CD14-positive monocyte (primary cell): ENCODE measurements at regions not wholly inside any gene's neighbourhood (a gene's known extent, or its start where the extent isn't known, plus 50 kb on each side); places are given as distances from the start of the nearest gene placed in this dataset.

ENCODE experiments used
- DNase-seq, 3 donors: peaks; one replicate each; pipeline ENCODE4 v3.0.0-alpha.2; 2011 to 2022
- H2AFZ ChIP-seq: 2 replicates; pipeline ENCODE4 v1.6.0; 2012; ENCODE audit warnings: mild to moderate bottlenecking, low read depth, low read length, inconsistent platforms; ENCODE audit not compliant: insufficient read depth, poor library complexity, severe bottlenecking
- H3K27ac ChIP-seq, 2 donors: 1 replicate in 1 of 2; 2 replicates in 1 of 2; pipeline ENCODE4 v1.5.1; 2012 to 2013; ENCODE audit warnings: low read length in 2 of 2, control low read depth in 1 of 2, inconsistent platforms in 1 of 2, low read depth in 1 of 2, mild to moderate bottlenecking in 1 of 2
- H3K27me3 ChIP-seq, 2 donors: one replicate each; pipeline versions ENCODE4 v1.6.0 to v1.6.1; 2011 to 2013; ENCODE audit warnings: low read length in 2 of 2; ENCODE audit not compliant: control insufficient read depth in 2 of 2, insufficient read depth in 2 of 2
- H3K36me3 ChIP-seq, 2 donors: replicated peaks in 1 of 2; 1 replicate in 1 of 2; 2 replicates in 1 of 2; pipeline versions ENCODE4 v1.5.1 to v1.6.1; 2012 to 2013; ENCODE audit warnings: low read length in 2 of 2, control low read depth in 1 of 2, inconsistent platforms in 1 of 2, mild to moderate bottlenecking in 1 of 2; ENCODE audit not compliant: insufficient read depth in 2 of 2, control insufficient read depth in 1 of 2
- H3K4me1 ChIP-seq, 2 donors: 1 replicate in 1 of 2; 2 replicates in 1 of 2; pipeline versions ENCODE4 v1.5.1 to v1.6.1; 2012 to 2013; ENCODE audit warnings: low read length in 2 of 2, control low read depth in 1 of 2, inconsistent platforms in 1 of 2, mild to moderate bottlenecking in 1 of 2, moderate library complexity in 1 of 2; ENCODE audit not compliant: insufficient read depth in 2 of 2, control insufficient read depth in 1 of 2
- H3K4me2 ChIP-seq: replicated peaks from 2 replicates; pipeline ENCODE3; 2012; ENCODE audit warnings: low read length, moderate library complexity, mild to moderate bottlenecking; ENCODE audit not compliant: poor library complexity, severe bottlenecking; ENCODE audit errors: extremely low read depth
- H3K4me3 ChIP-seq, 3 experiments: fragments of 200-600 bp in 1 of 3; sonication (generic) in 1 of 3; replicated peaks in 1 of 3; 1 replicate in 2 of 3; 2 replicates in 1 of 3; pipeline ENCODE4 v1.5.1; 2011 to 2013; ENCODE audit warnings: low read length in 3 of 3, mild to moderate bottlenecking in 3 of 3, control low read depth in 2 of 3, low read depth in 2 of 3, inconsistent platforms in 1 of 3, moderate library complexity in 1 of 3
- H3K79me2 ChIP-seq: 2 replicates; pipeline ENCODE4 v1.6.0; 2012; ENCODE audit warnings: mild to moderate bottlenecking, control low read depth, inconsistent platforms, low read length, moderate library complexity; ENCODE audit not compliant: insufficient read depth
- H3K9ac ChIP-seq: 2 replicates; pipeline ENCODE4 v1.6.0; 2017; ENCODE audit warnings: low read length, mild to moderate bottlenecking; ENCODE audit not compliant: insufficient read depth, poor library complexity, severe bottlenecking
- H3K9me3 ChIP-seq, 2 donors: replicated peaks in 1 of 2; 1 replicate in 1 of 2; 2 replicates in 1 of 2; pipeline versions ENCODE4 v1.5.1 to v1.6.1; 2012 to 2013; ENCODE audit warnings: low read length in 2 of 2, control low read depth in 1 of 2; ENCODE audit not compliant: control insufficient read depth in 1 of 2, insufficient read depth in 1 of 2
- H4K20me1 ChIP-seq: 2 replicates; pipeline ENCODE4 v1.6.0; 2012; ENCODE audit warnings: mild to moderate bottlenecking, low read length, control low read depth, moderate library complexity; ENCODE audit not compliant: insufficient read depth
- H3K27ac Mint-ChIP-seq, 7 donors: one replicate each; pipeline ENCODE4 v1.8.0; 2020; ENCODE audit warnings: mild to moderate bottlenecking in 7 of 7, mixed read lengths in 7 of 7, moderate library complexity in 6 of 7, inconsistent platforms in 2 of 7
- H3K27me3 Mint-ChIP-seq, 3 donors: one replicate each; pipeline ENCODE4 v1.8.0; 2021 to 2022; ENCODE audit warnings: low read depth in 3 of 3, mild to moderate bottlenecking in 3 of 3, mixed read lengths in 3 of 3, moderate library complexity in 3 of 3, inconsistent platforms in 1 of 3
- H3K36me3 Mint-ChIP-seq, 2 donors: one replicate each; pipeline ENCODE4 v1.8.0; 2020; ENCODE audit warnings: mixed read lengths in 2 of 2, inconsistent platforms in 1 of 2, mild to moderate bottlenecking in 1 of 2
- H3K4me1 Mint-ChIP-seq: one replicate; pipeline ENCODE4 v1.8.0; 2020; ENCODE audit warnings: mild to moderate bottlenecking, mixed read lengths
- H3K4me3 Mint-ChIP-seq, 2 donors: one replicate each; pipeline ENCODE4 v1.8.0; 2020; ENCODE audit warnings: mild to moderate bottlenecking in 2 of 2, mixed read lengths in 2 of 2, moderate library complexity in 1 of 2
- H3K9me3 Mint-ChIP-seq, 7 donors: one replicate each; pipeline ENCODE4 v1.8.0; 2020 to 2022; ENCODE audit warnings: mixed read lengths in 7 of 7, mild to moderate bottlenecking in 6 of 7, moderate library complexity in 6 of 7, inconsistent platforms in 2 of 7
- WGBS: methylation state at CpG from one replicate; pipeline ENCODE4 v1.1.5; 2013; ENCODE audit warnings: missing lambda C conversion rate; ENCODE audit not compliant: insufficient coverage; 5-methylcytosine and 5-hydroxymethylcytosine counted together
- intact Hi-C, 2 donors: fragments of 100-400 bp; cut with micrococcal nuclease; formaldehyde crosslinking; loops; one replicate each; pipeline versions ENCODE4 v1.15.0 to v1.15.1; 2023
- TF ChIP-seq, protein P1 (sequence below): fragments of 200-600 bp; IDR thresholded peaks from one replicate; pipeline ENCODE4 v1.8.0; 2022; ENCODE audit warnings: antibody characterized with exemption, mild to moderate bottlenecking

DNA sequence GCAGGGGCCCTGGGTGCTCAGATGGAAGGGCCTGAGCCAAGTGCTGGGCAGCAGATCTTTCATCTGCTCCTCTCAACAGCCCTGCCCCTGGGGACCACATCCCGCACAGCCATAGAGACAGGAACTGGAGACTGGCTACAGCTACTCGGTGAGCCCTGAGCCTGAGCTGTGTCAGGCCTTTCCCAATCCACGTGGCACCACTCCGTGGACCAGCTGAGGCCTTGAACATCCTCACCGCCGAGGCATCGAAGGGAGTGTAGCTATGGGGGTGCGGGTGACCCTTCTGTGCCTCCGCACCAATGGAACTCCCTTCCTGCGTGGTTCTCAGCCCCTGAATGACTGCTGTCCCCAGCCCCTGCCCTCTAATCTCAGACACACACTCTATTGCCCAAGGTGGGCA lies 362.7 kb upstream of the SHH start:
- Histone ChIP-seq H3K79me2 (no peaks in the 10 kb centered on the region), H3K4me3 (no peak overlapping the region), H3K4me2 (no peak overlapping the region), H3K9ac (no peak overlapping the region), H3K4me1 (peaks cover 0 to 4% of the 10 kb centered on the region in 2 donors), H2AFZ (no peak overlapping the region), H4K20me1 (no peaks in the 10 kb centered on the region), H3K9me3 (no peaks in the 10 kb centered on the region), H3K27me3 (no peaks in the 10 kb centered on the region), H3K36me3 (no peaks in the 10 kb centered on the region), H3K27ac (no peak overlapping the region)
- Mint-ChIP-seq H3K4me1 (peaks cover 8% of the 10 kb centered on the region), H3K36me3 (no peaks in the 10 kb centered on the region), H3K9me3 (peaks cover 0 to 3% (median 0%) of the 10 kb centered on the region in 7 donors), H3K27ac (no peak overlapping the region), H3K4me3 (no peak overlapping the region), H3K27me3 (peaks cover 4 to 7% (median 6%) of the 10 kb centered on the region in 3 donors)
- TF ChIP-seq, protein P1, sequence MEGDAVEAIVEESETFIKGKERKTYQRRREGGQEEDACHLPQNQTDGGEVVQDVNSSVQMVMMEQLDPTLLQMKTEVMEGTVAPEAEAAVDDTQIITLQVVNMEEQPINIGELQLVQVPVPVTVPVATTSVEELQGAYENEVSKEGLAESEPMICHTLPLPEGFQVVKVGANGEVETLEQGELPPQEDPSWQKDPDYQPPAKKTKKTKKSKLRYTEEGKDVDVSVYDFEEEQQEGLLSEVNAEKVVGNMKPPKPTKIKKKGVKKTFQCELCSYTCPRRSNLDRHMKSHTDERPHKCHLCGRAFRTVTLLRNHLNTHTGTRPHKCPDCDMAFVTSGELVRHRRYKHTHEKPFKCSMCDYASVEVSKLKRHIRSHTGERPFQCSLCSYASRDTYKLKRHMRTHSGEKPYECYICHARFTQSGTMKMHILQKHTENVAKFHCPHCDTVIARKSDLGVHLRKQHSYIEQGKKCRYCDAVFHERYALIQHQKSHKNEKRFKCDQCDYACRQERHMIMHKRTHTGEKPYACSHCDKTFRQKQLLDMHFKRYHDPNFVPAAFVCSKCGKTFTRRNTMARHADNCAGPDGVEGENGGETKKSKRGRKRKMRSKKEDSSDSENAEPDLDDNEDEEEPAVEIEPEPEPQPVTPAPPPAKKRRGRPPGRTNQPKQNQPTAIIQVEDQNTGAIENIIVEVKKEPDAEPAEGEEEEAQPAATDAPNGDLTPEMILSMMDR, result no peak
- 89% methylated on average over 10 of the region's 10 CpGs for WGBS
- intact Hi-C loops, result no loop called here
- no peak for DNase-seq

DNA sequence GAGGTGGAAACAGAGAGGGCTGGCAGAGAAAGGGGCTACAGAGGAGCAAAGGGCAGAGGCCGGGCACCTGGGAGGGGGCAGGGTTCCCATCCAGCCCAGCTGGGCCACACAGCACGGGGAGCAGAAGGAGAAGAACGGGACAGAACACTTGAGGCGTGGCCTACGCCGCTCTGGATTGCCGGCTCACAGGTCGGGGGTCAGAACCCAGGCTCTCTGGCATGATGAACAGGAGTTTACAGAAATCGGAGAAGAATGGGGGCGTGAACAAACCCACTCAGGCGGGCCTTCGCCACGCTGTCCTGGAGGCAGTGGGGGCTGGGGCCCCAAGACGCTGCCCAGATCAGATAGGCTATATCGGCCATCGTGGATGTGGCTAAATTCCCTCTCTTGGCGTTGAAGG lies 362.2 kb upstream of the SHH start:
- TF ChIP-seq, protein P1, result no peak
- no peak overlapping the region for H3K4me3 ChIP-seq
- H3K9me3 Mint-ChIP-seq, result peaks cover 0 to 3% (median 0%) of the 10 kb centered on the region in 7 donors
- no peaks in the 10 kb centered on the region for H3K79me2 ChIP-seq
- no peak overlapping the region for H3K4me3 Mint-ChIP-seq
- DNase-seq, result no peak
- no peaks in the 10 kb centered on the region for H4K20me1 ChIP-seq
- H3K9me3 ChIP-seq, result no peaks in the 10 kb centered on the region
- H3K27ac Mint-ChIP-seq, result no peak overlapping the region
- H3K36me3 ChIP-seq, result no peaks in the 10 kb centered on the region
- peaks cover 4 to 6% (median 5%) of the 10 kb centered on the region in 3 donors for H3K27me3 Mint-ChIP-seq
- WGBS, result 88% methylated on average over 12 of the region's 17 CpGs
- intact Hi-C loops, result no loop called here
- H3K36me3 Mint-ChIP-seq, result no peaks in the 10 kb centered on the region
- no peak overlapping the region for H2AFZ ChIP-seq
- no peak overlapping the region for H3K9ac ChIP-seq
- no peak overlapping the region for H3K4me2 ChIP-seq
- no peak overlapping the region for H3K27ac ChIP-seq
- H3K4me1 Mint-ChIP-seq, result peaks cover 8% of the 10 kb centered on the region
- no peaks in the 10 kb centered on the region for H3K27me3 ChIP-seq
- peaks cover 0 to 4% of the 10 kb centered on the region in 2 donors for H3K4me1 ChIP-seq
